ENCODE measurements at regions not wholly inside any gene's neighbourhood (a gene's known extent, or its start where the extent isn't known, plus 50 kb on each side); places are given as distances from the start of the nearest gene placed in this dataset.

DNA sequence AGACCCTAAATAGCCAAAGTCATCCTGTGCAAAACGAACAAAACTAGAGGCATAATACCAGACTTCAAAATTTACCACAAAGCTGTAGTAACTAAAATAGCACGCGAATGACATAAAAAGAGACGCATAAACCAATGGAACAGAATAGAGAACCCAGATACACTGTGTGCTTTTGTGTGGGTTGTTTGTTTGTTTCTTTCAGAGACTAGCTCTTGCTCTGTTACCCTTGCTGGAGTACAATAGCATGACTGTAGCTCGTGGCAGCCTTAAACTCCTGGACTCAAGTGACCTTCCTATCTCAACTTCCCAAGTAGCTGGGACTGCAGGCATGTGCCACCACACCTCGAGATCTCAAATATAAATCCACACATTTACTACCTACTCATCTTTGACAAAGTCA, 1314.6 kb upstream of the GBE1 start:
- DNase-seq: no peak

DNA sequence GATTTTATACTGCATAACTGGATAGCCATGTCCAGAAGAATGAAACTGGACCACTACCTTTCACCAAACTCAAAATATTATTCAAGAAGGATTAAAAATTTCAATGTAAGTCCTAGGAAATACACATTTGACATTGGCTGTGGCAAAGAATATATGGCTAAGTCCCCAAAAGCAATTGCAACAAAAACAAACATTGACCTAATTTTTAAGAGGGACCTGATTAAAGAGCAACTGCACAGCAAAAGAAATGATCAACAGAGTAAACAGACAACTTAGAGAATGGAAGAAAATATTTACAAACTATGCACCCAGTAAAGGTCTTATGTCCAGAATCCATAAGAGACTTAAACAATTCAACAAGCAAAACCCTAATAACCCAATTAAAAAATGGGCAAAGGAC, 1313.0 kb upstream of the GBE1 start:
- no peak for DNase-seq

GRCh38 chr3:83065851-83066460, 1304.5 kb upstream of the GBE1 start:
- DNase-seq: no peak

GRCh38 chr3:83063446-83063845, 1302.0 kb upstream of the GBE1 start:
- no peak for DNase-seq

GRCh38 chr3:83048556-83048955, 1287.1 kb upstream of the GBE1 start:
- DNase-seq: no peak

DNA sequence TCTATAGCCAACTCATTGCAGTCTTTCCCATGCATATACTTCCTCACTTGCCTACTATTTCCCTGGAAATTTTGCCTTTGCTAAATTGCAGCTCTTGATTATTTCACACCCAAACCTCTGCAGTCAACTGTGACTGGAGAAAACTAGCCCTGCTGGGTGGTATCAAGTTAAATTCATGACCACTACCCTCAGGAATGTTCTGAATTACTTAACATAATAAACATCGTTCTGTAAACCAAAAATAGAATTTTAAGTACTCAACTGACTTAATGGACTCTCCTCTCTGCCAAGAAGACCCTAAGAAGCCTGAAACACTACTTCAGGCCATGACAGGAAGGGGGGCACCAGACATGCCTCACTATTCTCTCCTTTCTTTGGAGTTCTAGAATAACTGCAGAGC, 1278.0 kb upstream of the GBE1 start:
- DNase-seq: no peak

DNA sequence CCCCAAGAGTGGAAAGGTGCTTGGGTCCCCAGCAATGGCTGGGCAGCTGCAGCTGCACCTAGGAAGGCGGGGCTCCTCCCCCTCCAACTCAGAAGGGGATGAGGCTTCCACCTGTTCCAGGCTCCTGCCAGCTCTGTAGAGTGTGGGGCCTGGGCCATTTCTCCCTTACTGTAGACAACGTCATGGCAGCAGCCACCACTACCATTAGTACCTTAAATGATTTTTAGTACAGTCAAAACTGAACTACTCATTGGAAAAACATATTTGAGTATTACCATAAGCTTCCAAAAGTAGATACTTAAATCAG, 1274.2 kb upstream of the GBE1 start:
- DNase-seq: no peak

DNA sequence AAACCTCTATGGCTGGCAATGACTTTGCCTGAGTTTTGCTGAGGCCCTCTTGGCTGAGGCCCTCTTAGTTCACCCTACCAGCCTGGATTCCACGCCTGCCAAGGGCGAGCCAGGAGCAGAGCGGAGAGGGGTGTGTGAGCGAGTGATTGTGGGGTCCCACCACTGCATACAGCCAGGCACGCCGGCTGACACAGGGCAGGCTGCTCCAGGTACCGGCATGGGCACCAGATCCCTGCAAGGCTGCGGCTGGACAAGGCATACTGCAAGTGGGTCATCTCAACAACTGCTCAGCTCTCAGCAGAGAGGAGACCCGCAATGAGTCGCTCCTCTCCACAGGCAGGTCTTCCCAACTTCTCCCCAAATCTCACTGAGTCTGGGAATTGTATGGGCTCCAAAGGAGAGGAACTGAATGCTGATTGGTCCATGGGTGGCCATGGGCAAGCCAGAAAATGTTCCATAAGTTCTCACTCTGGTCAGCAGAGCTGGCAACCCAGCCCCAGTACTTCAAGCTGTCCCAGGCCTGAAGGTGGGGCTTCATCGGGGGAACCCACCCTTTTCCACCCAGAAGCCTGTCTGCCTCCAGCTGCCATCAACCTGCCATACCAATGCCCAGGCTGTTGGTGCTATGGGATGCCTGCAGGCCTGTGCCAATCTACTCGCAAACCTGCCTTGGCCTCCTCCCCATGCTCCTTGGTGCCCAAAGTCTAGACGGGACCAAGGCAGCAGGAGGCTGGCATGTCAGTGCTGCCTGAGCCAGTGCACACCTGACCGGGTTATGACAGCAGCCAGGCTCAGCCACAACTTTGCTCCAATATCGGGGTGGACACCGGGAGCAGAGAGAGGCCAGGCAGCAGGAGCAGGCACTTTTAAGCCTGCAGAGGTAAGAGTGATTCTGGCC, 1273.6 kb upstream of the GBE1 start:
- DNase-seq: no peak

GRCh38 chr3:83033133-83033532, 1271.7 kb upstream of the GBE1 start:
- DNase-seq: no peak

DNA sequence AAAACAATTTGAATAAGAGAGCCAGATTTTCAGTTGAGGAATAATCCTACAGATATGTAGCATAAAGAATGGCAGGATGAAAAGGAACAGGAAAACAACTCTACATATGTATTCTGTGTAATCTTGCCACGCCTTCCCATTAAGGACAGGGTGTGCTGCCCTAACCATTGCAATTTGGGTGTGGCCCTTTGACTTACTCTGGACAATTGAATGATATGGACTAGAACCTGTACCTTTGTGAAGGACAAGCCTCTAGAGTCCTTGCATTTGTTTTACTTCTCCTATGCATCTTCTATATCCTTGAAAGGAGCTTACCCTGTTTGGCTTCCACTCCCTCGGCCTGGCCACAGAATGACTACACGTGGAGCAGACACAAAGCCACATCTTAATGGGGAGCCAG, 1261.6 kb upstream of the GBE1 start:
- DNase-seq: no peak

GRCh38 chr3:83011481-83011880, 1250.0 kb upstream of the GBE1 start:
- no peak for DNase-seq

DNA sequence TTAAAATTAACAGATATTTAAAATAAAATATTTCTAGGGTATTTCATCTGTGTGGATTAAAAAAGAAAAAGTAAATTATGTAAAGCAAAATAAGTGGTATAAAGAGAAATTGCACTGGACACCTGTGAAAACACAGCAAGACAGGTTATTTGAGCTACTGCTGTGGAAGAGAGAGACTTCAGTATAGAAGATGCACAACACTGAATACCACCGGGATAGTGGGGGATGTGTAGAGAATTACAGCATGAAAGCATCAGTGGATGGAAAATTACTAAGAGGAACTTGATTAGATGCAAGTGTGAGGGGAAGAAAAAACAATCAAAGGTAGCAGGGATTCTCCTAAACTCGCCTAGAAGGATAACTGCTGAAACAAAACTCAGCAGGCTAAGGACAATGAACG, 1242.5 kb upstream of the GBE1 start:
- no peak for DNase-seq

GRCh38 chr3:83002869-83003445, 1241.5 kb upstream of the GBE1 start:
- no peak for DNase-seq

DNA sequence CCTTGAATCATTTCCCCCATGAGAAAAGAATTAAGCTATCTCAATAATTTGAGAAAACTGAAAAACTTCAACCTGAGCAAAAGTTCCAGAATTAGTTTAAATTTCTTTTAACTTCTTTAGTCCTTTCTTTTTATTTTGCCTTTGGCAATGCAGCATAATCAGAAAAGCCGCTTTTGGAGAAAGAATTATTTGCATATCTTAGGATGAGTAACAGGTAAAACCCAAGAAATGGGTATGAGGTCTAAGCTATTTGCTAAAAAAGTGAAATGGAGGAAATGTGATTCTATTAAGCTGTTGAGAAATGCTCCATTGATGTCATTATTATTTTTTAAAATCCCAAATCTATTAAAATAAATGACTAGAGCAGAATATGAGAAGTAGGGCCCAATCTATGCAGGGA, 1238.3 kb upstream of the GBE1 start:
- DNase-seq: no peak

DNA sequence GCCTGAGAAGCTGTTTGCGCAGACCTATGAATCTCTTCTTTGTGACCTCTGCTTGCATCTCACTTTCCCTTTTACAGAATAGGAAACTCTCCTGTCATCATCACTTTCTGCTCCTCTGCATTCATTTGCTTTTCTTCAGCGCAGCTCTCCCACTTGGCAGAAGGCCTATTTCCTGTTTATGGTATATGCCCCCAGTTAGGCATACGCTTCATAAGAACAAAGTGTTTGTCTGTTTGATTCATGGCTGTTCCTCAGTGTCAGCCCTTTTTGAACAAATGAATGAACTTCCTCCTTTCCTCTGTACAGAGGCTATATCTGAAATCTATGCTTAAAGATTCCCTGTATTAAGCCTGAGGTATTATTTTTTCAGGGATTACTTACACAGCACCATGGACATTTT, 1216.9 kb upstream of the GBE1 start:
- DNase-seq: no peak

DNA sequence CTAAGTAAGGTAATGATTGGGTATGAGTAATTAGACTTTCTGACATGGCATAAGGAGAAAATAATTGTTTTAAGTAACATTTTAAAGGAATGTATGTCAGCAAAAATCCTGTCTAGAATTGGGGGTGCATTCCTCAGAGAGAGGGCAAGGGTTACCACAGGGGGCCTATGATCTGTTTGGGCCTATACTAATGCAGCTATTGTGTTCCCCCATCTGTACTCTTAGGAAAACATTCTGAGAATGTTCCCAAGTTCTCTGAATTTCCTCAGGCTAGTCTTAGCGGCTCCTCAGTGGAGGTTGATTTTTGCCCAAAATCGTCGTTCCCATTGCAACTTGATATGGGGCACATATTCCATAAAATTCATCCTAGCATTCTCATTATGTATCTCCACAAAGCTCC, 1216.4 kb upstream of the GBE1 start:
- no peak for DNase-seq

DNA sequence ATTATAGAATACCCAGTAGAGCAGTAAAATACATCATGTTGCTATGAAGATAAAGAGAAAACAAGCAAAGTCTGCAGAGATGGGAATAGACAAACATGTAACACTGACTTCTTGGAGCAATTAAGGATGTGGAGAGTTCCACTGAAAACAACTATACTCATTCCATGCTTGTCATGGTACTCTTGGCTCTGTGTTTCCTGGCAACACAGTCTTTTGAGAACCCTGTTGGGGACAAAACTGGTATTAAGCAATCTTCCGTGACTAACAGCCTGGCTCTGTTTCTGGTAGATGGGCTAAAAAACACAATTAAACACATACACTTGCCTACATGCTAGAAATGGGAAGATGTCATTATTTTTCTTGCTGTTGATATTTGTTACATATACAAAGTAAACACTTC, 1212.3 kb upstream of the GBE1 start:
- no peak for DNase-seq

DNA sequence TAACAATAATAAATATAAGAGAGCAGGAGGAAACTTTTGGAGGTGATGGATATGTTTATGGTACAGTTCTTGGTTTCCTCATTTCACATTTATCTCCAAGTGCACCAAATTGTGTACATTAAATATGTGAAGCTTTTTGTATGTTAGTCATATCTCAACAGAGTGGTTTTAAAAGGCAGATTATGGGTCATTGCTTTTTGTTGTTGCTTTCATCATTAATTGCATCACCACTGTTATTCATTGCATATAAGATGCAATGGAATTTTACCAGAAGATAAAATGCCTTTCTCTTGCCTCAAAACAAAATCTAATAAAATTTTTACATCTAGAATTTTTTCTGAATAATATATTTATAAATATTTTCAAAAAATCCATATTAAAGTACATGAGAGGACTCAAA, 1198.9 kb upstream of the GBE1 start:
- no peak for DNase-seq

GRCh38 chr3:82957696-82958095, 1196.3 kb upstream of the GBE1 start:
- DNase-seq: no peak

- DNase-seq: no peak
These were observed 1195.6 kb upstream of the GBE1 start for GRCh38 chr3:82957079-82957478.

DNA sequence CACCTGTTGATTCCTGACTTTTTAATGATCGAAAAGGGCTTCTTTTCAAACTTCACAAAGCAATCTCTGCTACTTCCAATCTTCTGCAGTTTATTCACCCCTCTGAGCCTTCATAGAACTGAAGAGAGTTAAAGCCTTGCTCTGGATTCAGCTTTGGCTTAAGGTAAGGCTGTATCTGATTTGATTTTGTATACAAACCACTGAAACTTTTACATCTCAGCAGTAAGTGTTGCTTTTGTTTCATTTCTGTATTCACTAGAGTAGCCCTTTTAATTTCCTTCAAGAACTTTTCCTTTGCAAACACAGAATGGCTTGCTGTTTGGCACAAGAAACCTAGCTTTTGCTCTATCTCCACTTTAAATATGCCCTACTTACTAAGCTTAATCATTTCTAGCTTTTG, 1193.0 kb upstream of the GBE1 start:
- DNase-seq: no peak

DNA sequence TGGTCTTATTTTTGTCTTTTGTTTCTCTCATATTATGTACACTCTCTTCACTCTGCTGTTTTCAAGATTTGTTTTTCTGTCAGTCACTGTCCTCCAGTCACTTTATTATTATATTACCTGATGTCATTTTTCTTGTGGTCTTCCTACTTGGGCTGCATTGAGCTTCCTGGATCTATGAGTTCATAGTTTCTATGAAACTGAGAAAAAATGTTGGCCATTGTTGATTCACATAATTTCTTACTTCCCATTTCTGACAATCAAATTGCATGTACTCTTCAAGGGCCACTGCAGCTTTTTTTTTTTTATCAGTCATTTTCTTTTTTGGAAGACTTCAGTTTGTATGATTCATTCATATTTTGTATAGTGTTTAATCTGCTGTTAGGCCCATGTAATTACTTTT, 1180.6 kb upstream of the GBE1 start:
- DNase-seq: no peak

DNA sequence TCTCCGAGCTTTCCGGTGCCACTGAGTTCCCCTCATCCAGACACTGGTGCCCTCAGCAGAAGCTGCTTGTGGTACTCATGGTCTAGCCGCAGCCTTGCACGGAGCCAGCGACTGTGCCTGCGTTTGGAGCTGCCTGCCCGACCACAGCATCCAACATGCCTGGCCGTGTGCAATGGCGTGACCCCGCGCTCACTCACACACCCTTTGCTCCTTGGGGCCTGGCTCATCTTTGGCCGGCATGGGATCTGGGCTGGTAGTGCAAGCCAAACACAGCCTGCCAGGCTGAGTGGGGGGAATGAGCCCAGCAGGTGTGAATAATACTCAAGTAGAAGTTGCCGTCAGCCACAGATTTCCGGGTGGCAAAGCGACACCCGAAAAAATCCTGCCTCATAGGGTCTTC, 1178.7 kb upstream of the GBE1 start:
- no peak for DNase-seq

DNA sequence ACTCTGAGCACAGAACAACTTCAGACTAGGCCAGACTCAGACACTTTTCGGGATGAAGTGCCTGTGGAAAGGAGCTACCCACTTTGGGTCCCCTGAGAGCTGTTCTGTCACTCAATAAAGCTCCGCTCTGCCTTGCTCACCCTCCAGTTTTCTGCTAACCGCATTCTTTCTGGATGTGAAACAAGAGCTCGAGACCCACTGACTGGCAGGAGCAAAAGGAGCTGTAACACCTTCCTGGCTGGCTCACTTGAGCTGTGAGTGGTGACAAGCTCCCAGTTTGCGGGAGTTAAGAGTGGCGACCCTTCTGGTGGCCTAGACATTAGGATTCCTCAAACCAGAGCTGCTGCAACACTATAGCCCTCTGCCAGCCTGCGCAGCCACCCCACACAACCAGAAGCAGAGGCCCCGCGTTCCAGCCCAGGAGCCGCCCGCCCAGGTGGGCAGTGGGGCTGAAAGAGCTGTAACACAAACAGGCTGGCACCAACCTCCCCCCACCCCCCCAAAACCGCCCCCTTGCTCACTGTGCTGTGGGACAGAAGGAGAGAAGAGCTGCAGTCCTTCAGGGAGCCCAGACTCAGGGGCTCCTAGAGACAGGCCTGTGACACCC, 1178.1 kb upstream of the GBE1 start:
- no peak for DNase-seq

Data from amniotic stem cell (primary cell).